ENCODE measurements at regions not wholly inside any gene's neighbourhood (a gene's known extent, or its start where the extent isn't known, plus 50 kb on each side); places are given as distances from the start of the nearest gene placed in this dataset.

GRCh38 chr5:3143382-3143781 lies 391.9 kb upstream of the IRX2 start:
- no peak for TF ChIP-seq POLR2AphosphoS5 (IDR thresholded peaks at IDR 0.05)
- no peak for TF ChIP-seq EP300 (IDR thresholded peaks at IDR 0.05; ENCODE audit: low read depth)

Measured in transverse colon (tissue), 3 donors.